Superior temporal gyrus (tissue), 1 donor: ENCODE measurements at regions not wholly inside any gene's neighbourhood (a gene's known extent, or its start where the extent isn't known, plus 50 kb on each side); places are given as distances from the start of the nearest gene placed in this dataset.

Experiments used
- DNase-seq: peaks from one replicate; pipeline ENCODE4 v3.0.0-alpha.2; 2016; ENCODE audit errors: extremely low spot score

GRCh38 chr6:170136541-170137175 is 154.2 kb downstream of the DLL1 start:
- no peak for DNase-seq

GRCh38 chr6:170135821-170136471 is 154.9 kb downstream of the DLL1 start:
- DNase-seq: no peak

- DNase-seq: no peak
Measured at GRCh38 chr6:170135461-170135820, 155.4 kb downstream of the DLL1 start.

- DNase-seq: no peak
Measured at GRCh38 chr6:170134471-170135440, 156.1 kb downstream of the DLL1 start.

GRCh38 chr6:170134031-170134470 is 156.8 kb downstream of the DLL1 start:
- DNase-seq: no peak

- no peak for DNase-seq
Measured at GRCh38 chr6:170132561-170132991, 158.3 kb downstream of the DLL1 start.

- no peak for DNase-seq
Measured at GRCh38 chr6:170132011-170132521, 158.8 kb downstream of the DLL1 start.

GRCh38 chr6:170131351-170131750 is 159.5 kb downstream of the DLL1 start:
- DNase-seq: no peak

GRCh38 chr6:170130771-170131241 is 160.1 kb downstream of the DLL1 start:
- no peak for DNase-seq

GRCh38 chr6:170130201-170130621 is 160.7 kb downstream of the DLL1 start:
- DNase-seq: no peak

GRCh38 chr6:170129691-170130171 is 161.1 kb downstream of the DLL1 start:
- DNase-seq: peak; percentile 30

GRCh38 chr6:170128811-170129681 is 161.8 kb downstream of the DLL1 start:
- DNase-seq: no peak

GRCh38 chr6:170128346-170128745 is 162.5 kb downstream of the DLL1 start:
- DNase-seq: no peak

GRCh38 chr6:170127151-170127550 is 163.7 kb downstream of the DLL1 start:
- DNase-seq: no peak

GRCh38 chr6:170125456-170126300 is 165.2 kb downstream of the DLL1 start:
- DNase-seq: no peak

GRCh38 chr6:170124836-170125235 is 166.0 kb downstream of the DLL1 start:
- DNase-seq: no peak

GRCh38 chr6:170124150-170124549 is 166.7 kb downstream of the DLL1 start:
- DNase-seq: no peak

GRCh38 chr6:170122651-170123050 is 168.2 kb downstream of the DLL1 start:
- DNase-seq: no peak

GRCh38 chr6:170117111-170117972 is 173.5 kb downstream of the DLL1 start:
- DNase-seq: no peak
